ENCODE measurements at regions not wholly inside any gene's neighbourhood (a gene's known extent, or its start where the extent isn't known, plus 50 kb on each side); places are given as distances from the start of the nearest gene placed in this dataset.

- TF ChIP-seq POLR2A (IDR thresholded peaks at IDR 0.05; ENCODE audit: low read depth, low read length) (no peak), MYC (IDR thresholded peaks at IDR 0.05; ENCODE audit: low read depth, low read length) (no peak), JUN (IDR thresholded peaks at IDR 0.05; ENCODE audit: borderline replicate concordance, insufficient read depth, insufficient read length, low read depth) (no peak), GATA2 (IDR thresholded peaks at IDR 0.05; ENCODE audit: insufficient read depth, insufficient read length, low read depth, low read length) (no peak), FOS (IDR thresholded peaks at IDR 0.05; ENCODE audit: borderline replicate concordance, insufficient read depth, low read length) (no peak)
- Histone ChIP-seq H3K79me2 (ENCODE audit: control insufficient read depth, insufficient read depth, low read length) (no peaks in the 10 kb centered on the region), H3K27me3 (ENCODE audit: control insufficient read depth in 2 of 2, insufficient read depth in 2 of 2, low read length in 2 of 2) (peaks cover 0 to 3% of the 10 kb centered on the region in 2 experiments), H3K9ac (replicated peaks; ENCODE audit: extremely low read depth, insufficient read depth, low read length) (no peak overlapping the region), H3K4me2 (ENCODE audit: insufficient read depth, low read length) (no peak overlapping the region), H3K4me3 (replicated peaks in 1 of 3; ENCODE audit: insufficient read depth in 1 of 3, low read depth in 1 of 3, low read length in 3 of 3) (no peak overlapping the region), H3K27ac (ENCODE audit: insufficient read depth, low read depth, low read length) (no peak overlapping the region), H4K20me1 (replicated peaks; ENCODE audit: control insufficient read depth, extremely low read depth, insufficient read depth, low read length) (no peaks in the 10 kb centered on the region), H3K9me3 (replicated peaks; ENCODE audit: control insufficient read depth, insufficient read depth, low read length) (no peaks in the 10 kb centered on the region), H2AFZ (ENCODE audit: low read depth, low read length) (no peak overlapping the region), H3K9me1 (replicated peaks; ENCODE audit: control insufficient read depth, extremely low read depth, insufficient read depth, low read length) (no peaks in the 10 kb centered on the region), H3K4me1 (ENCODE audit: control insufficient read depth, extremely low read depth, insufficient read depth, low read length) (no peaks in the 10 kb centered on the region), H3K36me3 (ENCODE audit: control insufficient read depth in 2 of 2, extremely low read depth in 1 of 2, insufficient read depth in 2 of 2, low read length in 2 of 2) (no peaks in the 10 kb centered on the region)
- POLR2A ChIA-PET: no interaction called here
- no peak for FAIRE-seq
- no TSS peak for BruUV-seq (replicated peaks)
- intact Hi-C loops (cut with micrococcal nuclease): loop anchor here (10.0 kb wide), 1 partner anchor 61 kb away; no protein-coding TSS in a partner anchor
- CTCF ChIA-PET: no interaction called here
- no peak for DNase-seq (ENCODE audit: low read depth, low spot score)
- dilution Hi-C loops (cut with MboI; ENCODE audit: extremely low pct_ligation_motif_present, low sequenced_read_pairs): no loop called here
Measured at GRCh38 chr6:109265530-109265929, 116.7 kb downstream of the CD164 start.

- no peaks in the 10 kb centered on the region for H4K20me1 ChIP-seq (replicated peaks; ENCODE audit: control insufficient read depth, extremely low read depth, insufficient read depth, low read length)
- peaks cover 0 to 3% of the 10 kb centered on the region in 2 experiments for H3K27me3 ChIP-seq (ENCODE audit: control insufficient read depth in 2 of 2, insufficient read depth in 2 of 2, low read length in 2 of 2)
- H3K4me2 ChIP-seq (ENCODE audit: insufficient read depth, low read length): no peak overlapping the region
- no peak for DNase-seq (ENCODE audit: low read depth, low spot score)
- no peak for FAIRE-seq
- no peaks in the 10 kb centered on the region for H3K9me3 ChIP-seq (replicated peaks; ENCODE audit: control insufficient read depth, insufficient read depth, low read length)
- BruUV-seq (replicated peaks): no TSS peak
- TF ChIP-seq JUN (IDR thresholded peaks at IDR 0.05; ENCODE audit: borderline replicate concordance, insufficient read depth, insufficient read length, low read depth) (no peak), MAX (IDR thresholded peaks at IDR 0.05; ENCODE audit: insufficient read depth, insufficient read length) (no peak), MYC (IDR thresholded peaks at IDR 0.05; ENCODE audit: low read depth, low read length) (no peak), EZH2 (IDR thresholded peaks at IDR 0.05; ENCODE audit: borderline replicate concordance, low read depth, low read length, severe bottlenecking) (no peak), CTCF (IDR thresholded peaks at IDR 0.05; ENCODE audit: extremely low read depth in 1 of 2, insufficient read depth in 1 of 2, low read depth in 1 of 2, low read length in 2 of 2) (no peak), FOS (IDR thresholded peaks at IDR 0.05; ENCODE audit: borderline replicate concordance, insufficient read depth, low read length) (no peak)
- no peak overlapping the region for H2AFZ ChIP-seq (ENCODE audit: low read depth, low read length)
- no peaks in the 10 kb centered on the region for H3K9me1 ChIP-seq (replicated peaks; ENCODE audit: control insufficient read depth, extremely low read depth, insufficient read depth, low read length)
- no peak overlapping the region for H3K4me3 ChIP-seq (replicated peaks in 1 of 3; ENCODE audit: insufficient read depth in 1 of 3, low read depth in 1 of 3, low read length in 3 of 3)
- H3K27ac ChIP-seq (ENCODE audit: insufficient read depth, low read depth, low read length): no peak overlapping the region
- dilution Hi-C loops (cut with MboI; ENCODE audit: extremely low pct_ligation_motif_present, low sequenced_read_pairs) (no loop called here), intact Hi-C loops (cut with micrococcal nuclease) (loop anchor here (10.0 kb wide), 1 partner anchor 59 kb away; no protein-coding TSS in a partner anchor)
- no peaks in the 10 kb centered on the region for H3K79me2 ChIP-seq (ENCODE audit: control insufficient read depth, insufficient read depth, low read length)
- CTCF ChIA-PET: no interaction called here
- no peaks in the 10 kb centered on the region for H3K36me3 ChIP-seq (ENCODE audit: control insufficient read depth in 2 of 2, extremely low read depth in 1 of 2, insufficient read depth in 2 of 2, low read length in 2 of 2)
- POLR2A ChIA-PET: no interaction called here
- no peaks in the 10 kb centered on the region for H3K4me1 ChIP-seq (ENCODE audit: control insufficient read depth, extremely low read depth, insufficient read depth, low read length)
- no peak overlapping the region for H3K9ac ChIP-seq (replicated peaks; ENCODE audit: extremely low read depth, insufficient read depth, low read length)
Measured at GRCh38 chr6:109263873-109264700, 118.2 kb downstream of the CD164 start.
